ENCODE measurements at regions not wholly inside any gene's neighbourhood (a gene's known extent, or its start where the extent isn't known, plus 50 kb on each side); places are given as distances from the start of the nearest gene placed in this dataset.

- TF ChIP-seq CTCF (IDR thresholded peaks at IDR 0.05 in 4 of 5, conservative IDR thresholded peaks at IDR 0.05 in 1 of 5) (no peak), POLR2A (IDR thresholded peaks at IDR 0.05) (no peak)
Observed at GRCh38 chr4:181083757-181084361, 1159.3 kb upstream of the TENM3 start.

All from gastrocnemius medialis (tissue), 4 donors.